Loucy (cell line): ENCODE measurements at regions not wholly inside any gene's neighbourhood (a gene's known extent, or its start where the extent isn't known, plus 50 kb on each side); places are given as distances from the start of the nearest gene placed in this dataset.
"Not testable (repeated sequence)": the region's sequence is repeated elsewhere in the genome, so short reads cannot be mapped to it uniquely, and the experiment has no call there.

Experiments
- H2AFZ ChIP-seq: fragments of 200-600 bp; sonication (generic); 2 replicates; pipeline ENCODE4 v1.6.0; 2016; ENCODE audit warnings: antibody characterized with exemption, mild to moderate bottlenecking, low read length, moderate library complexity
- H3F3A ChIP-seq: fragments of 200-600 bp; 2 replicates; pipeline ENCODE4 v1.6.0; 2016; ENCODE audit warnings: antibody characterized with exemption, low read depth, mild to moderate bottlenecking
- H3K27me3 ChIP-seq: fragments of 200-600 bp; sonication (generic); 2 replicates; pipeline ENCODE4 v1.6.1; 2014; ENCODE audit warnings: low read length, mild to moderate bottlenecking; ENCODE audit not compliant: insufficient read depth, poor library complexity, severe bottlenecking
- H3K36me3 ChIP-seq: fragments of 200-600 bp; sonication (generic); 2 replicates; pipeline ENCODE4 v1.6.1; 2016; ENCODE audit warnings: low read length; ENCODE audit not compliant: insufficient read depth
- H3K4me1 ChIP-seq: fragments of 200-600 bp; sonication (generic); 2 replicates; pipeline ENCODE4 v1.5.1; 2014; ENCODE audit warnings: low read length, mild to moderate bottlenecking; ENCODE audit not compliant: insufficient read depth, poor library complexity, severe bottlenecking
- H3K4me2 ChIP-seq: fragments of 200-600 bp; sonication (generic); 2 replicates; pipeline ENCODE4 v1.6.0; 2014; ENCODE audit warnings: antibody characterized with exemption, low read length, low read depth, mild to moderate bottlenecking; ENCODE audit not compliant: poor library complexity, severe bottlenecking
- H3K4me3 ChIP-seq: fragments of 200-600 bp; sonication (generic); 2 replicates; pipeline ENCODE4 v1.5.1; 2014; ENCODE audit warnings: low read length, mild to moderate bottlenecking, mixed read lengths; ENCODE audit not compliant: poor library complexity, severe bottlenecking
- H3K79me2 ChIP-seq: fragments of 200-600 bp; sonication (generic); 2 replicates; pipeline ENCODE4 v1.6.1; 2014; ENCODE audit warnings: low read length; ENCODE audit not compliant: insufficient read depth
- H3K9ac ChIP-seq: fragments of 200-600 bp; sonication (generic); 2 replicates; pipeline ENCODE4 v1.6.0; 2014; ENCODE audit warnings: mild to moderate bottlenecking, low read depth, low read length, moderate library complexity; ENCODE audit not compliant: poor library complexity, severe bottlenecking
- H3K9me2 ChIP-seq: fragments of 200-600 bp; sonication (generic); replicated peaks from 2 replicates; pipeline ENCODE4 v1.6.1; 2016; ENCODE audit warnings: low read depth, low read length, mixed read lengths
- H3K9me3 ChIP-seq: fragments of 200-600 bp; sonication (generic); 2 replicates; pipeline ENCODE4 v1.6.1; 2014; ENCODE audit warnings: mild to moderate bottlenecking, antibody characterized with exemption, low read length, low read depth; ENCODE audit not compliant: insufficient read depth
- H4K20me1 ChIP-seq: fragments of 200-600 bp; sonication (generic); 2 replicates; pipeline ENCODE4 v1.6.0; 2014; ENCODE audit warnings: antibody characterized with exemption, low read length, mild to moderate bottlenecking; ENCODE audit not compliant: insufficient read depth, poor library complexity, severe bottlenecking
- CTCF ChIP-seq: fragments of 200-600 bp; sonication (generic); conservative IDR thresholded peaks from 2 replicates; pipeline ENCODE4 v1.5.1; 2014; ENCODE audit warnings: mild to moderate bottlenecking, antibody characterized with exemption, low read length
- EZH2phosphoT487 ChIP-seq: fragments of 200-600 bp; IDR thresholded peaks from 2 replicates; pipeline ENCODE4 v1.6.1; 2018; ENCODE audit warnings: antibody characterized with exemption, mild to moderate bottlenecking, moderate library complexity, borderline replicate concordance

GRCh38 chr13:76579701-76580100 lies 306.5 kb downstream of the KCTD12 start:
- H4K20me1 ChIP-seq, result no peaks in the 10 kb centered on the region
- H3K4me1 ChIP-seq, result no peaks in the 10 kb centered on the region
- H3K9me2 ChIP-seq, result no peaks in the 10 kb centered on the region
- H3K4me2 ChIP-seq, result no peak overlapping the region
- no peaks in the 10 kb centered on the region for H3K9me3 ChIP-seq
- no peak overlapping the region for H3K4me3 ChIP-seq
- no peak overlapping the region for H3K9ac ChIP-seq
- no peaks in the 10 kb centered on the region for H3K36me3 ChIP-seq
- TF ChIP-seq EZH2phosphoT487, result no peak
- no peak for TF ChIP-seq CTCF
- H2AFZ ChIP-seq, result no peak overlapping the region
- H3F3A ChIP-seq, result no peaks in the 10 kb centered on the region
- H3K79me2 ChIP-seq, result no peaks in the 10 kb centered on the region
- no peaks in the 10 kb centered on the region for H3K27me3 ChIP-seq

GRCh38 chr13:76575634-76576033 lies 310.6 kb downstream of the KCTD12 start:
- H3K9me2 ChIP-seq, H3K79me2 ChIP-seq, H3K9me3 ChIP-seq, H3F3A ChIP-seq, H3K4me3 ChIP-seq, H3K9ac ChIP-seq, H3K4me1 ChIP-seq, H2AFZ ChIP-seq, H3K4me2 ChIP-seq, H4K20me1 ChIP-seq, H3K36me3 ChIP-seq, H3K27me3 ChIP-seq: not testable (repeated sequence)

- Histone ChIP-seq H3K36me3 (no peaks in the 10 kb centered on the region), H3K27me3 (no peaks in the 10 kb centered on the region), H3K4me1 (no peaks in the 10 kb centered on the region), H3K9ac (no peak overlapping the region), H2AFZ (no peak overlapping the region), H3K79me2 (no peaks in the 10 kb centered on the region), H3K9me2 (no peaks in the 10 kb centered on the region), H3K9me3 (no peaks in the 10 kb centered on the region), H3F3A (no peaks in the 10 kb centered on the region), H4K20me1 (no peaks in the 10 kb centered on the region), H3K4me3 (no peak overlapping the region), H3K4me2 (no peak overlapping the region)
- no peak for TF ChIP-seq EZH2phosphoT487
Observed at GRCh38 chr13:76570510-76570971, 315.7 kb downstream of the KCTD12 start.

GRCh38 chr13:76556627-76557026 lies 329.6 kb downstream of the KCTD12 start:
- Histone ChIP-seq H3K4me1 (peaks cover 11% of the 10 kb centered on the region), H3K9ac (no peak overlapping the region), H2AFZ (no peak overlapping the region), H3K4me2 (no peak overlapping the region), H3K79me2 (no peaks in the 10 kb centered on the region), H3K9me3 (no peaks in the 10 kb centered on the region), H3K9me2 (no peaks in the 10 kb centered on the region), H3K36me3 (no peaks in the 10 kb centered on the region), H3F3A (no peaks in the 10 kb centered on the region), H3K4me3 (no peak overlapping the region), H4K20me1 (no peaks in the 10 kb centered on the region), H3K27me3 (no peaks in the 10 kb centered on the region)
- TF ChIP-seq EZH2phosphoT487 (no peak), CTCF (no peak)
